ENCODE measurements at regions not wholly inside any gene's neighbourhood (a gene's known extent, or its start where the extent isn't known, plus 50 kb on each side); places are given as distances from the start of the nearest gene placed in this dataset.

- TF ChIP-seq CTCF (IDR thresholded peaks at IDR 0.05; ENCODE audit: insufficient read depth, low read length, poor library complexity, severe bottlenecking) (no peak), EZH2phosphoT487 (conservative IDR thresholded peaks at IDR 0.05; ENCODE audit: low read length) (no peak)
Measured at GRCh38 chr5:17403695-17404490, 94.1 kb upstream of the TAF11L2 start.

All from SU-DHL-6 (cell line).